ENCODE measurements at regions not wholly inside any gene's neighbourhood (a gene's known extent, or its start where the extent isn't known, plus 50 kb on each side); places are given as distances from the start of the nearest gene placed in this dataset.
A peak's percentile ranks its signal among the peaks of the same experiment; 100 is the strongest.

DNA sequence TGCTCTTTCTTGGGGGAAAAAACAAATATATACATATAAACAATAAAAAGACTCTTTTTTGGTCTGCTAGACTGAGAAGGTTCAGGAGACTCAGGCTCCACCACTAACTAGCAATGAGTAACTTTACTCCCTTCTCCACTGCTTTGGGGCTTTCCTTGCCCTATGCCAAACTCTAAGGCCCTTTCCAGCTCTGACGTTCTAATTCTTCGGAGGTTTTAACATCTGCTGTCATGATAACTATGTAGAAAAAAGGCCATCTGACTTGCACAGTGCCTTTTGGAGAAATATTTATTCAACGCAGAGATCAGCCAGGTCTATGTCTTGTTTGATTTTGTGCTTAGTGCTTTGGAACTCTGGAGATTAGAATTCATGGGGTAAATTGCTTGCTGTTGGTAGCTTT is 156.2 kb downstream of the TMCO5A start:
- Histone ChIP-seq H3K36me3 (no peaks in the 10 kb centered on the region), H3K27ac (no peak overlapping the region), H3K4me1 (ENCODE audit: low read depth) (peaks cover 8% of the 10 kb centered on the region), H3K27me3 (no peaks in the 10 kb centered on the region), H3K9me3 (ENCODE audit: low read depth) (no peaks in the 10 kb centered on the region), H3K4me3 (no peak overlapping the region)
- no peak for TF ChIP-seq CTCF (IDR thresholded peaks at IDR 0.05; ENCODE audit: low read depth, low read length)
- DNase-seq (ENCODE audit: low read depth in 1 of 2, low spot score in 1 of 2): no peak

DNA sequence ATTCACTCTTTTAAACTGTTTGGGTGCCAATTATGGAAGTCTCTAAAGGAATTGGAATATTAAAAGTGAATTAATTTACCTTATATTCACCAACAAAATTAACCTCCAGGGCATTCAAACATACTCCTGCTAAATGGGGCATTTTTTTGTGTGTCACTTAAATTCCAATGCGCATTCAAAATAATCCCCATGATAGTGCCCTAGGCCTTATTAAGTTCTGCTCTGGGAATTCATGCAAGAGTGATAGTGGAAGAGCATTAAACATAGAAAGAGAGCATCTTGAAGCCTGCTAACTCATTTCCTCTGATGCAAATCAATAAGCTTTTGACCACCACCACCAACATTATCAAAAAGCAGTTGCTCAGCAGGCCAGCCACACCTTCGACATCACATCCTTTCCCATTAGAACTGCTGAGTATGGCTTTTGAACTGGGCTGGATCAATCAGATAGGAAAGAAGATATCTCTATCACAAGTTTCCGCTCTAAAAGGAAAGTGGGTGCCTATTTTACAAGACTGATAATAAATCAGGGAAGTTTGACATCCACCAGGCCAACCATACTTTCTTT is 156.7 kb downstream of the TMCO5A start:
- H3K9me3 ChIP-seq (ENCODE audit: low read depth): no peaks in the 10 kb centered on the region
- no peak overlapping the region for H3K27ac ChIP-seq
- H3K36me3 ChIP-seq: no peaks in the 10 kb centered on the region
- H3K4me3 ChIP-seq: no peak overlapping the region
- DNase-seq (ENCODE audit: low read depth in 1 of 2, low spot score in 1 of 2): no peak
- no peak for TF ChIP-seq CTCF (IDR thresholded peaks at IDR 0.05; ENCODE audit: low read depth, low read length)
- peaks cover 3% of the 10 kb centered on the region for H3K4me1 ChIP-seq (ENCODE audit: low read depth)
- H3K27me3 ChIP-seq: no peaks in the 10 kb centered on the region

DNA sequence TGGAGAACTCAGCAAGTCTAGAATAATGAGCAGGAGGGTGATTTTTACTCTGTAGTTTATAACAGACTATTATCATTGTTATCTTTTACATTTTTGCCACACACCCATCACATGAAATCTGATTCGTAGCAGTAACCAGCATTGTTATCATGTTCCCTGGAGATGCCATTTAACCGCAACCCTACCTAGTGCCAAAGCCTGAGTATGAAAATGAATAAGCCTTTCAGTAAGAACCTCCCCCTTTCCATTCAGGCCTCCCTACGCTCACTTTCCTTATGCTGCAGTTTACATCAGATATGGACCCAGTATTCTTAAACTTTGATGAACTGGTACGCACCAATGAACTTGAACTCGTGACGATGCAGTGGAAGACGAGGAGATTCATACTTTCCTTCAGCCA is 158.7 kb upstream of the SPRED1 start:
- Histone ChIP-seq H3K9me3 (ENCODE audit: low read depth) (no peaks in the 10 kb centered on the region), H3K27me3 (no peaks in the 10 kb centered on the region), H3K4me3 (no peak overlapping the region), H3K36me3 (no peaks in the 10 kb centered on the region), H3K27ac (no peak overlapping the region), H3K4me1 (ENCODE audit: low read depth) (no peaks in the 10 kb centered on the region)
- peak in 1 of 2 donors; percentile 21 for DNase-seq (ENCODE audit: low read depth in 1 of 2, low spot score in 1 of 2)
- TF ChIP-seq CTCF (IDR thresholded peaks at IDR 0.05; ENCODE audit: low read depth, low read length): no peak

DNA sequence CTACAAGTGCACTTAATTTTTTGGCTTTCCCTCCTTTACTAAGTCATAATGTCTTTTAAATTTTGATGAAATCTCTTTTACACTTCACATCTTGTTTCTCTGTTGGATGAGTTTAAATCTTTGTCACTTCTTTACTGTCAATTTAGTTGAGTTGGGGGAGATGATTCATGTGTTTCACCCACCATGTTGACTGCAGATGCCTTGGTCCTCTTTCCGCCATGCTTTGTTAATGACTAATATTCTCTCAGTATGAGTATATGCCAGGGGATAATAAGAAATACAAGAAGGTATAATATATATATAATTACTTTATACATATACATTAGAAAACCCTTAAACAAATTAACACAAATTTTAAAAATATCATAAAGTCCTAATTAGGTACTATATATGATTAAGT is 149.7 kb upstream of the SPRED1 start:
- Histone ChIP-seq H3K27ac (no peak overlapping the region), H3K27me3 (no peaks in the 10 kb centered on the region), H3K36me3 (no peaks in the 10 kb centered on the region), H3K9me3 (ENCODE audit: low read depth) (no peaks in the 10 kb centered on the region), H3K4me1 (ENCODE audit: low read depth) (no peaks in the 10 kb centered on the region), H3K4me3 (no peak overlapping the region)
- TF ChIP-seq CTCF (IDR thresholded peaks at IDR 0.05; ENCODE audit: low read depth, low read length): no peak
- DNase-seq (ENCODE audit: low read depth in 1 of 2, low spot score in 1 of 2): no peak

DNA sequence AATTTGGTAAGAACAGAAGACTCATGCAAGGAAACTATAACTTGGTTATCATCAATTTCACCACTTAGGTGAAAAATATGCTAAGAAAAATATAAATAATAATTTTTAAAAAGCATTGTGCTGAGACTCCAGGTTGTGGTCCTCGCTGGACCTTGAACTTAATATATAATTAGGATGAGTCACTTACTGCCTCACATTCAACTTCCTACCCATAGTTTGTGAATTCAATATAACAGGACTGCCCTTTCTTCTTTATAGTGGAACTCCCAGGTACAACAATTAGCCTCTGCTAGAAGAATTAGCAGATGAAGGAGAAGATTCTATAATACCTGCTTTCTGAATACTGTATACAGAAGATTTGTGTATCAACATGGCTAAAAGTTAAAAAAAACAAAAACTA is 149.1 kb upstream of the SPRED1 start:
- H3K9me3 ChIP-seq (ENCODE audit: low read depth): no peaks in the 10 kb centered on the region
- H3K4me3 ChIP-seq: no peak overlapping the region
- DNase-seq (ENCODE audit: low read depth in 1 of 2, low spot score in 1 of 2): no peak
- no peak overlapping the region for H3K27ac ChIP-seq
- H3K27me3 ChIP-seq: no peaks in the 10 kb centered on the region
- no peaks in the 10 kb centered on the region for H3K4me1 ChIP-seq (ENCODE audit: low read depth)
- no peak for TF ChIP-seq CTCF (IDR thresholded peaks at IDR 0.05; ENCODE audit: low read depth, low read length)
- H3K36me3 ChIP-seq: no peaks in the 10 kb centered on the region

DNA sequence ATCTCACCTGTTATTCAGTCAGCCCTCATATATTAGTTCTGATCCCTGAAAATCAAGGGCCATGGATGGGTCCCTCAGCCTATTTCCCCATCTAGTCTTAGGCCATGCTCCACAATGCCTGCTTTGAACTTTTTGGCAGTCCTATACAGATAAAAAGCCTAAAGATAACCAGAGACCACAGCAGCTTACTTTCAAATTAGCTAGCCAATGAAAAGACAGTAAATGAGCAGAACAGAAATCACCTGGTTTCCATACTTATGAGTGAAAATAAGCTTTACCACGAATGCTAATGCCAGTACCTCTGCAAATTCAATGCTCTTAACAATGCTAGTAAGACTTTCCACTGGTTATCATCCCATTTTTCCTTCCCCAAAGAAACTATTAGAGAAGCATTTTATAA is 141.6 kb upstream of the SPRED1 start:
- no peak overlapping the region for H3K4me3 ChIP-seq
- no peak for DNase-seq (ENCODE audit: low read depth in 1 of 2, low spot score in 1 of 2)
- H3K27me3 ChIP-seq: no peaks in the 10 kb centered on the region
- no peak overlapping the region for H3K27ac ChIP-seq
- no peaks in the 10 kb centered on the region for H3K36me3 ChIP-seq
- TF ChIP-seq CTCF (IDR thresholded peaks at IDR 0.05; ENCODE audit: low read depth, low read length): no peak
- H3K4me1 ChIP-seq (ENCODE audit: low read depth): no peaks in the 10 kb centered on the region
- no peaks in the 10 kb centered on the region for H3K9me3 ChIP-seq (ENCODE audit: low read depth)

Measured in cardiac muscle cell (in vitro differentiated cells and primary cell).